Hematopoietic multipotent progenitor cell treated with erythropoietin and hydrocortisone succinate and interleukin-3 and kit ligand, for 4 days (in vitro differentiated cells): ENCODE measurements at regions not wholly inside any gene's neighbourhood (a gene's known extent, or its start where the extent isn't known, plus 50 kb on each side); places are given as distances from the start of the nearest gene placed in this dataset.
"Not testable (repeated sequence)": the region's sequence is repeated elsewhere in the genome, so short reads cannot be mapped to it uniquely, and the experiment has no call there.

Experiments used
- DNase-seq: peaks from one replicate; pipeline ENCODE4 v3.0.0-alpha.2; 2015

DNA sequence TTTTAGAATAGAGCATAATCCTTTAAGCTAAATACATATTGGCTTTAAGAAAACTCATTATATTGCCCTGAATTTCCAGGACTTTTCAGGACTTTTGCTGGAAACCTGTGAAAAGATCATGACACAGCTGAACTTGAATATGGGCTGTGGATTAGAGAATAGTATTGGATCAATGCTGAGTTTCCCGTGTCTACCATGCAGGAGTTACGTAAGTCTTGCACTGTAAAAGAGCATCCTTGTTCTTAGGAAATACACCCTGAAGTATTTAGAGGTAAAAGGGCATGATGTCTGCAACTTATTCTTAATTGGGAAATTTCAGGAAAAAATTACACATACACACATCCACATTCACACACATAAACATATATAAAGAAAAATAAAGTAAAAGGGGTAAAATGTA is 82.1 kb downstream of the ZFP36L2 start:
- no peak for DNase-seq

DNA sequence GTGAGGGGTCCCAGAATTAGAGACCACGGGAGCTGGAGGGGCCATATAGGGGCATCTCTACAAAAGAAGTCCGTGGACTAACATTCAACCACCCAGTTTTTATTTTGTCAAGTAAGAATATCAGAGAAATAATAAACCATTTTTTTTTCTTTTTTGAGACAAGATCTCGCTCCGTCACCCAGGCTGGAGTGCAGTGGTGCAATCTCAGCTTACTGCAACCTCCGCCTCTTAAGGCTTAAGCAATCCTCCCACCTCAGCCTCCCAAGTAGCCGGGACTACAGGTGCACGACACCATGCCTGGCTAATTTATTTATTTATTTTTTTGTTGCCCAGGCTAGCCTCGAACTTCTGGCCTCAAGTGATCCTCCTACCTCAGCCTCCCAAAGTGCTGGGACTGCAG is 82.7 kb downstream of the ZFP36L2 start:
- DNase-seq: no peak

DNA sequence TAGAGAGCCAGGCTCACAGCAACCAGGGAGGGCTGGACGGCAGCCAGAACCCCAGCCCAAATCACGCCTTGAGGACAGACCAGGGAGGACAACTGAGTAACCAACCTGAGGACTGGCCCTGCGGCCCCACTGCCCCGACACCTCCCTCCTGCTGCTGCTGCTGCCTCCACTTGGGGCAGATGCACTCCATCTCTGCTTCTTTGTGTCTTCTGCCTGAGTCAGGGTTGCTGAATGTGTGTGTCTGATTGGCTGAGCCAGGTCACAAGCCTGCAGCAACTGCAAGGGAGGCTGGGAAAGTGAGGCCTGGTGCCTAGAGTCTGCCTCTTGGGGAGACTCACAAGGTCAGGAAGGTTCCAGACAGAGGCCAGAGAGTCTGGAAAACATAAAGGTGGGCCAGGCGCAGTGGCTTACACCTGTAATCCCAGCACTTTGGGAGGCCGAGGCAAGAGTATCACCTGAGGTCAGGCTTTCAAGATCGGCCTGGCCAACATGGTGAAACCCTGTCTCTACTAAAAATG is 83.4 kb downstream of the ZFP36L2 start:
- peak; percentile 67 for DNase-seq

DNA sequence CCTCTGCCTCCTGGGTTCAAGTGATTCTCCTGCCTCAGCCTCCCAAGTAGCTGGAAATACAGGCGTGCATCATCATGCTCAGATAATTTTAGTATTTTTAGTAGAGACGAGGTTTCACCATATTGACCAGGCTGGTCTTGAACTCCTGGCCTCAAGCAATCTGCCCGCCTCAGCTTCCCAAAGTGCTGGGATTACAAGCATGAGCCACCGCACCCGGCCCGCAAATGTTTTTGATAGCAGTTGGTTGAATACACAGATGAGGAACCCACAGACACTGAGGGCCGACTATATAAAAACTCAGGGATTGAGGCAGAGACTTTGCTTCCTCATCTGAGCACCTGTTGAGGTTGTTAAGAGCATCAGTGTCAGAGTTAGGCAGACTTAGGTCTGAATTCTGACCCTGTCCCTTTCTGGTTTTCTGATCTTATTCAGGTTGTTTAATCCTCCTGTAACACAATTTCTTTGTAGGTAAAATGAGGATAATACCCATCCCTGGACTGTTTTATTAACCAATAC is 84.7 kb downstream of the ZFP36L2 start:
- DNase-seq: not testable (repeated sequence)

DNA sequence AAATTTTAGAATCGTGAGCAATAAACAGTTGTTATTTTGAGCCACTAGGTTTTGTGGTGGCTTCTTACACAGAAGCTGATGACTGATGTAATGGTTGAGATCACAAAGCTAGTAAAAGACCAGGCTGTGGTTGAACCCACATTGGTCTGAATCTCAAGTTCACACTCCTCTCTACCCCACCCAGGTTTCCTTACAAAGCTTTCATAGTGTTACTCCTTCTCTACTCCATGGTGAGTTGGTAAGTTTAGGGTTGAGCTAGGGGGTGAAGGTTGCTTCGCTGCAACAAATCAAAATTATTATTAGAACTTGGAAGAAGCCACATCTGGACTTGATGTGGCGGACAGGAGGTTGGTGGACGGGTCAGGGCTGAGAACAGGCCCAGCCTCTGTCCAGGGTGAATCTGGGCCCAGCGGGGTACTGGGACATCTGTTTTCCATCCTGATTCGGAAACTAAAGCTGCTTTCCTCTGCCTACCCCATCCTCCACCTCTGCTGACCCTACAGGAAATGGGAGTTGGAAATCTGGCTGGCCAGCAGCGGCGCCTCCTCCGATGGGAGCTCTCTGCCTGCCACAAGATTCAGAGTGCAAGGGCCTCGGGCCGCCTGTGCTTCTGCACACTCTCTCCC is 86.3 kb downstream of the ZFP36L2 start:
- DNase-seq: no peak

DNA sequence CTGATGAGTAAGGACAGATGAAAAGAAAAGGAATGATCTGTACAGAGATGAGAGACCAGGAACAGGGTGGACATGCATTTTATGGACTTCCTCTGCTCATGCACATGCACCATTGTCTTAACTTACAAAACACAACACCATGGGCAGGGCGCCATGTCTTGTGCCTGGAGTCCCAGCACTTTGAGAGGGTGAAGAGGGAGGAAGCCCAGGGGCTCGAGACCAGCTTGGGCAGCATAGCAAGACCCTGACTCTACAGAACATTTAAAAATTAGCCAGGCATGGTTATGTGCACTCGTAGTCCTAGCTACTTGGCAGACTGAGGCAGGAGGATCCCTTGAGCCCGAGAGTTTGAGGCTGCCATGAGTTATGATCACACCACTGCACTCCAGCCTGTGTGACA is 86.9 kb downstream of the ZFP36L2 start:
- DNase-seq: no peak

DNA sequence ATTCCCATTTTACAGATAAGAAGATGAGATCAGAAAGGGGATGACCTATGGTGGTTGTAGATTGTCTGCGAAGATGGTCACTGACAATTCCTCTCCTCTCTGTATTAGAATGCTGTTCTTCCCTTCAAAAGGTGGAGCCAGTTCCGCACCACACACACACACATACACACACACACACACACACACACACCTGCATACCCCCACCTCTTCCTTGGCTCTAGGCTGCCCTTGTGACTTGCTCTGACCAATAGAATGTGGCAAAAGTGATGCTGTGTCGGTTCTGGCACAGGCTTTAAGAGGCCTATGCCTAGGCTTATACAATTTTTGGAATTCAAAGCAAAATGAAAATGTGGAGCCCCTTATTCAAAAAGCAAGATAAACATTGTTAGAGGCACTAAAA is 88.0 kb downstream of the ZFP36L2 start:
- DNase-seq: no peak

DNA sequence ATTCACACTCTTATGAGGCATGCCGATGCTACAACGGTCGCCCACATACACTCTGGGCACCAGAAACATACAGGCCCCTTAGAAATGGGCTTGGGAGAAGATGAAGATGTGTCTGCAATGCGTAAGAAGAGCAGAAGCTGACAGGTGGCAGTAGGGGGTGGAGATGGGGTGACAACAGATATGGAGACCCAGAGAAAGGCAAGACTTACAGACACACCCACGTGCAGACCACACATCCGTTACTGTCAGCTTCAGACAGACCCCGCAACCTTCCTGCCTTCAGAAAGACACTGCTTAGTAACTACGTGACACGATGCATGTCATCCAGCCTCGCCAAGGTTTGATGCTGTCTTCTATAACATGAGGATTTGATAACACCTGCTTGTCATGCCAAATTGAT is 89.5 kb downstream of the ZFP36L2 start:
- DNase-seq: peak; percentile 74

DNA sequence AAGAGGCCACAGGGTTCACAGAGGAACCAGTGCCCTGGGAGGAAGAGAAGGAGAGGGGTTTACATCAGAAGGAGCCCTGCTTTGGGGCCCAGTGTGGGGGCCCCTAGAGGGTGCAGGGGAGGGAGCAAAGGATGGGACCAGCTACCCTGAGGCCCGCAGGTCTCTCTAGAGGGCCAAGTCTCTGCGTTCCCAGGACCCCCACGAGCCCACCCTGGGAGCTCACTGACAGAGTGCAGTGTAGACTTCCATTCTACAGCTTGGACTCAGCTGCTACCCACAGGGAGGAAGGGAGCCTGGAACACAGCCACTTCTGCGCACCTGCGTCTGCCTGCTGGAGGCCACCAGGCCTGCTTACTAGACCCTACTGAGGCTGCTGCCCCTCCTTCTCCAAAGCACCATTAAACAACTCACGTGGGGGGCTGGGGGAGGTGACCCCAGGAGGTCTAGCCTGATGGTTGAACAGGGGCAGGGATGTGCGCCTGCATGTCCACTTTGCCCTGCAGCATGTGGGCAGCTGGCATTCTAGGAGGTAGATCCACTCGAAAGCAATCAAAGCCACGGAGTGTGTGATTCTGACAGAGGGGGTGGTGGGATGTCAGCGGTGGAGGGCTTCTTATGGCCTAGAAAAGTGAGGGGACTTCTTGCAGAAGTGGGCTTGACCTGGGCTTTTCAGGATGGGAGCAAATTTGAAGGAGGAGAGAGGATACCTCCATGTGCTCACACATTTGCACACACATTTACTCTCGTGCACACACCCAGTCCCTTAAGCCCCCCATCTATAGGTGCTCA is 90.2 kb downstream of the ZFP36L2 start:
- DNase-seq: no peak

DNA sequence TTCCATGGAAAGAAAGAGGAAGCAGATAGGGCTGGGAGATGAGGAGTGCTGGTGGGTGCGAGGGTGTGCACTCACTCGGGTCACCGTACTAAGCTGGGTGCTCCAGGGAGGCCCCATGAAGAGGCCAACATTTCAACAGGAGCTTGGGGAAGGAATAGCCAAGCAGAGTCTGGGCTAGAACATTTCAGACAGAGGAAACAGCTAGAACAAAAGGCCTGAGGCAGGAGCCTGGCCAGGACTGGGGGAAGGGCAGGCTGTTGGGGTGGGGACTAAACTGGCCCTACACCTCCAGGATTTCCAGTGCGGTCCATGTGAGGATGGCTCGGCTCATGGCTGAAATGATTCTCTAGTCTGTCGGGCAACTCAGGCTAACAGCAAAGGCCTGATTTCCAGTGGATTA is 90.8 kb downstream of the ZFP36L2 start:
- DNase-seq: no peak

DNA sequence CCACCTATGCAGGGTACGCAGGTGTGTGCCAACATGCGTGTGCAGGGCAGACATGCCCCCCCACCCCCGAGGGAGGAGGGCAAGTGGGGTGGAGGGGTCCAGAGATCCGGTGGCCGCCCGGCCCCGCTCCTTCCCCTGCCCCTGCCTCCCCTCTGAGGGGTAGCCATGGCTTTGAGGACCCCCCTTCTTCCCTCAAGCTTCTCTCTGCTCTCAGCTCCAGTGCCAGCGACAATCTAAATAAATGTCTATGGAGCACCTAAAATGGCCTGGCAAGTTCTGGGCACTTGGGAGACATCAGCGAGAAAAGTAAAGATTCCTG is 91.9 kb downstream of the ZFP36L2 start:
- DNase-seq: no peak

DNA sequence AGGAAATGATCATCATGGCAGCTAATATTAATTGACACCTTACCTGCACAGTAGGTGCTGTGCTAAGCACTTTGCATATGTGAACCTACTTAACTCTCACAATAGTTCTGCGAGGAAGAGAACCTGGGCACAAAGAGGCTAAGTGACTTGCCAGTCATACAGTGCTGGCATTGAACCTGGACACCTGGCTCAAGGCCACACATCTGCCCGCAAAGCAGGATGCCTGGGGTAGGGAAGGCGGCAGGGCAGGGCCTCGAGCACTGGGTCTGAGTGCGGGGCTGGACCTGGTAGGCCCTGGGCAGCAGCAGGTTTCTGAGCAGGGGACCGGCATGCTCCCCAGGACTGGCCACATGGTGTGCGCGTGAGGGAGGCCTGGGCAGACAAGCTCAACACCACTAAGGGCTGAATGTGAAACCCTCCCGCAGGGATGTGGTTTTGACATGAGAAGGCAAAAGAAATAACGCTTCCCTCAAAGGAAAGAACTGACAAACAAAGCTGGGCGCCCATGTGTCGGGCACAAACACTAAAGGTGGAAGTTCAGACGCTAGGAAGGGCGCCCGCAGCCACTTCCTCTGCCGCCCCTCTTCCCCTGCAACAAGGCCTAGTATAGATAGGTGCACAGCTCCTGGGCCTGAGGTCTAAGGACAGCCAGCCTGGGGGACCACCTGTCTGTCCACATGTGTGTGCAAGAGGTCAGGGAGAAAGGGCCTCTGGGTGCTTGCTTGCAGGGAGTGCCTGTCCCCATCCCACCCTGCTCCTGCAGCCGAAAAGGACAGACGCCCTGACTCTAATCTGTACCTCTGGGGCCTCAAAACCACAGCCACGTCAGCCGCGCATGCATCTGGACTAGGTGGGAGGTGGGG is 92.5 kb downstream of the ZFP36L2 start:
- peak; percentile 90 for DNase-seq

DNA sequence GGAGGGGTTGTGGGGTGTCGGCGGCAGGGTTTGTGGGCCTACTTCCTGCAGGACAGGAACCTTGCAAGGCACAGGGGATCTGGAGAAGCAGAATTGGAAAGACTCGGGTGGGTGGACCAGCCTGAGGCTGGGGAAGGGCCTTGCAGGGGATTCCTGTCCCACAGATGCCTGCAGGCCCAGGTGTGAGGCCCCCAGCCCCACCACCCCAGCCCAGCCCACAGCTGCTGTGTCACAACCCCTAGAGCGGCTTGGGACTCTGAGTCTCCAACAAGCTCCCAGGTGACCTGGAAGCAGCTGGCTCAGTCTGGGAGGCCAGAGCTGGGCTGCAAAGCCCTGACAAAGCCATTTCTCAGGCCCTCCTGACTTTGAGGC is 93.1 kb downstream of the ZFP36L2 start:
- no peak for DNase-seq

DNA sequence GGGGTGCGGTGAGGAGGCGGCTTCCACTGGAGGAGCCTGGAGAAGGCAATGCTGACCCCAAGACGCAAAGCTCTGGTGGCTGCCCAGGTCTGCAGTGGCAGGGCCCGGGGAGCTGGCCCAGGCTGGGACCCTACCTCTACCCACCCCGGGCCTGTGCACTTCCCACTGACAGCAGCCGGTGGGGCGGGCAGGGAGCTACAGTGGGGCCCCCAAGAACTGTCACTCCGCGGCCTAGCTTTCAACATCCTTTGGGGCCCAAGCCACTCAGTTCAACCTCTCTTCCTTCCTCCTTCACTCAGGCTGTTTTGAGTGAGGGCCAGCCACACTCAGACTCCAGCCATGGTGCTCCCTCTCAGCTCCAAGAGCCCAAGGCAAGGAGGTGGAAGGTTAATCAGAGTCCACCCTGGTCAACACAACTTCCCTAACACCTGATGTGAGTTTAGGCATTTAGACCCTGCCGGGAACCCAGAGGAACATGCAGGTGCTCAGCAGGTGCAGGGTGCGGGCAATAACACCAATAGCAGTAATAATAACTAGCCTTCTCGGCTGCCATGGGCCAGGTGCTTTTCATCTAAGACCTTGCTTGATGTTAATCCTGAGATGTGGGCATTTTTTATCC is 93.6 kb downstream of the ZFP36L2 start:
- DNase-seq: peak; percentile 82

DNA sequence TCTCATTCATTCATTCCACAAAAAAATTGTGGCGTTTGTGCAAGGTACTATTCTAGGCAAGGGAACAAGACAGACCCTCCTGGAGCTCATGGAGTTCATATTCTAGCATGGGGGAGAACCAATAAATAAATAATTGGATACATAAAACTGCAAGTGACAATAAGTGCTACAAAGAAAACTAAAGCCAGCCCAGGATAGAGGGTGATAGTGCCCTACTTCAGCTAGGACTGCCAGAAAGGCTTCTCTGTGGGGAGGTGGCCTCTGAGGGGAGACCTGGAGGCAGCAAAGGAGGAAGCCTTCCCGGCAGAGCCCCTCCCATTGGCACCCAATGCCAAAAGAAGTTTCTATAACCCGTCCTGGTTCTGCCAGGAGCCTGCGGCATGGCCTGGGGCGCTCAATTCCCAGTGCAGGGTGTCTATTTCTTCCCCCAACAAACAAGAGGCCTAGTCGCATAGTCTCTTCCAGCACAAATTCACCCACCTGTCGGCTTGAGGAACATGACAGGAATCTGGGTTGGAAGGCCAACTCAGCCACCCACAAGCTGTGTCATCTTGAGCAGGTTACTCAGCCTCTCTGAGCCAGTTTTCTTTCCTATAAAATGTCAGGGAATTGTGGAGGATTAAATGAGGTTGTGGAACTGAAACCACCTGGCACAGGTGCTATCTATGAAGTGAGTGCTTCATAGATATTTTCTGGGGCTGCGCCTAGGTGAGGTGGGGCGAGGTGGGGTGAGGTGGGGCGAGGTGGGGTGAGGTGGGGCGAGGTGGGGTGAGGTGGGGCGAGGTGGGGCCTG is 94.3 kb downstream of the ZFP36L2 start:
- DNase-seq: peak; percentile 71

DNA sequence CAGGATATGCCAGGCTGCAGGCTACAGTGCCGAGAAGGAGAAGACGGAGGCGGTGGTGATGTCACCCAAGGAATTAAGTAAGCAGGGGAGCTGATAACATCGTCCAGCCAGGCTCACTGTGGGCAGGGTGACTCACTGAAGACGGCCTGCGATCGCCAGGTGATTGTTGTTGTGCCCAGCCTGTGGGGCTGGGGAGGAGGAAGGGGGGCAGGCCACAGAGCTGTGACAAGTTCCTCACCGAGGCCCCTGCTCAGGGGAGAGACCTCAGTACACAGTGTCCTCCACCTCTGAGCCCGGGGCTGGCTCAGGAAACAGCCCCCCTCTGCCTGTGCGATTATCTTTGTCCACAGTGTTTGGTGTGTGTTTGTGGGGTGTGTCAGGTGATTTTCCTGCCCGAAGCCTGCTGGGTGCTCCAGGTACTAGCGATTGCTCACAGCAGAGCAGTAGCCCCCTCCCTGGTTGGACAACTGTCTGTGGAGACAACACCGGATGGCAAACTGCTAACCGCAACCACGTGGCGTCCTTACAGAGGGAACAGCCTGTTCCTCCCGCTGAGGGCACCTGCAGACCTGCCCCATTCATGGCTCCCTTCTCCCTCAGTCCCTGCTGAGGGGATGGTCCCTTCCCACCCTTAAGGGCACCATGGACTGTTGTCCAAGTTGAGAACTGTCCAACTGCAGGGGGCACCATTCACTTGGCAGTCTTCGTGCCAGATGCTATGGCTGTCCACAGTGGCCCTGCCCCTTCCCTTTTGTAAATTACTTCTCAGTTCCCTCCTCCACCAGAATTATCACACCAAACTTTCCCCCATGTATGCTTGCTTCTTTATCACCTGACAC is 95.1 kb downstream of the ZFP36L2 start:
- peak; percentile 98 for DNase-seq

DNA sequence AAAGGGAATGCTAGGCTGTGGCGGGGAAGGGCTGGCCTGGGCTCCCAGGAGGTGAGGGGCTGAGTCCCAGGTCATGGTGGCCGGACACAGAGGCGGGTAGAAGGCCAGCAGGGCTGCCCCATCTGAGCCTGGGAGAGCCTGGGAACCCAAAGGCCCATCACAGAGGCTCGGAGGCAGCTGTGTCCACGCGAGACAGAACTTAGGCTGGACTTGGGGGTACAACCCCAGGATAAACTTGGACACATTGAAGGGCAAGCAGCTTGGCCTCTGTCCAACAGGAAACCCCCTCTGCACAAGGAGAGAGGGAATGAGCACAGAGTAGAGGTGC is 95.9 kb downstream of the ZFP36L2 start:
- no peak for DNase-seq

DNA sequence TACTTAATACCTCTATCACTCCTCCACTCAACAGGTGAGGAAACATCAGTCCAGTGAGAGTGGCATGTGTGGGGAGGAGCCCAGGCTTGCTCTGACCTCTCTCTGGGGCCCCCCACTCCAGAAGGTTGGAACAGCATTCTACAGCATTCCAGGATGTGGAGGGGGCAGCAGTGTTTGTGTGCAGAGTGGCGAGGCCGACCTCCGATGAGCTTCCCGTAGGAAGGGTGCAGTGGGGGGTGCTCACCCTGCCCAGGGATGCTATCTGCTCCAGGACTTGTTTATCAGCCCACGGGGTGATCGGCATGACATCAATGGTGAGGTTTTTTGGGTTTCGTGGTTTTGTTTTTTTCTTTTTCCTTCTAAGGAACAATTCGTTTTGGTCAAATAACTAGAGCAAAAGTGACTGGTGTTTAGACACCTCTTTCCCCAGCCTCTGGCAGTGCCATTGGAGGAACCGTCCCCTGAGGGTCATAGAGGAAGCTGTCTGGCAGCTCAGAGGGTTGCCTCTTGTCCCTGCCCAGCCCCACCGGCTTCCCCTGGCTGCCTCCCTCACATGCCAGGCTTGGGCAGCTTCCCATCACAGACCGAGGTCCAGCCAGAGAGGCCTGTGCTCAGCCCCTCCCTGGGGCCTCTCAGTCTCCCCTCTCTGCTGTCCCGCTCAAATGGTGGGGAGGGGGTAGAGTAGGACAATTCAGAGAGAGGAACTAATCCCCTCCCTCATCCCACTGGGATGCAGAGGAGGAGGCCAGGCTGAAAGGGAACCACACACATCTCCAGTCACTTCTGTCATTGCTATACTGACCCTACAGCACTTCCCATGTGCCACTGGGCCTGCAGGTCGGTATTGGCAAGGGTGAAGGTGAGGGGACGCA is 96.5 kb downstream of the ZFP36L2 start:
- DNase-seq: peak; percentile 83

DNA sequence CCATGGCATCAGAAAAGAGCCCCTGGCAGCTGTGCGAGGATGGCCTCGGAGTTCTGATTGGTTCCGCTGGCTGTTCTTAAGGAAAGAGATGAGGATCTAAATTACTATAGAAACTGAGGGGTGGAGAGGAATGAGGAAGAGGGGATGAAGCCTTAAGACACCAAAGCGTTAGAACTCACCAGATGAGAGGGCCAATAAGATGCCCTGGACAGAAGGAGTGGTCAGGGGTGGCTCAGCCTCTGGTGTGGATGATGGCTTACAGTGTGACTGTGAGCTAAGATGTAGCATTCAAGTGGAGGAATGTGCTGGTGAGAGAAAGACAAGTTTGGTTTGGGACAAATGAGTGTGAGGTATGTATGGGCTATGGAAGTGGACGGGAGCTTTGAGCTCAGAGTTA is 97.8 kb downstream of the ZFP36L2 start:
- DNase-seq: no peak

DNA sequence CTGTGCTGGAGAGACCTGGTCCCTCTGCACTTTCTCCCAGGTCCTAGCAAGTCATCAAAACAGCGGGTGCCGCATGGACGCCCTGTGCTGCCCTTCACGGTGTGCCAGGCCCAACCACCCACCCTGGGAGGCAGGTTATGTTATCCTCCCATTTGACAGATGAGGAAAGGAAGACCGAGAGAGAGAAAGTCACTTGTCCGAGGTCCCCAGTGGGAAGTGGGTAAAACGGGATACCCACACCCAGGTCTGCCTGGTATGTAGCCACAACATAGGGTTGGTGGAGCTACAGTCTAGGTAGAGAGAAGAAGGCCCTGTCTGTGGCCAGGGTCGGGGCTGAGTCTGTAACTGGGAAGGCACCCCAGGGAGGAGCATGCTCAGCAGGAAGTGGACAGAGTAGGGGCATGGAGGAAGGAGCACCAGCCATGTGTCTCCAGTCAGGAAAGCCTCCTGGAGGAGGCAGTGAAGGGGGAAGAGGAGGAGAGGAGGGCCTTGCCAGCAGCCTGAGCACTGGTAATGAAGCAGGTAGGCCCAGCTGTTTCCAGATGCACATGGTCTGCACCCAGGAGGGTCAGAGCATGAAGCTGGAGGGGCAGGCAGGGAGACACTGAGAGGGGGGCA is 98.4 kb downstream of the ZFP36L2 start:
- DNase-seq: no peak
